ENCODE measurements at regions not wholly inside any gene's neighbourhood (a gene's known extent, or its start where the extent isn't known, plus 50 kb on each side); places are given as distances from the start of the nearest gene placed in this dataset.

GRCh38 chr7:155950898-155951553 lies 138.8 kb upstream of the SHH start:
- Histone ChIP-seq H3K27me3 (replicated peaks; ENCODE audit: control insufficient read depth, insufficient read depth, low read length) (no peaks in the 10 kb centered on the region), H3K9ac (ENCODE audit: low read length) (no peak overlapping the region), H3K4me3 (ENCODE audit: low read length) (no peak overlapping the region), H3K4me1 (ENCODE audit: control insufficient read depth, insufficient read depth, low read length) (no peaks in the 10 kb centered on the region), H3K36me3 (ENCODE audit: control insufficient read depth, insufficient read depth, low read length, severe bottlenecking) (no peaks in the 10 kb centered on the region), H3K9me3 (ENCODE audit: control insufficient read depth, low read length) (no peaks in the 10 kb centered on the region)
- DNase-seq (ENCODE audit: low read depth), result no peak

- H3K4me1 ChIP-seq (ENCODE audit: control insufficient read depth, insufficient read depth, low read length), result no peaks in the 10 kb centered on the region
- H3K9ac ChIP-seq (ENCODE audit: low read length), result no peak overlapping the region
- no peaks in the 10 kb centered on the region for H3K27me3 ChIP-seq (replicated peaks; ENCODE audit: control insufficient read depth, insufficient read depth, low read length)
- H3K36me3 ChIP-seq (ENCODE audit: control insufficient read depth, insufficient read depth, low read length, severe bottlenecking), result no peaks in the 10 kb centered on the region
- no peaks in the 10 kb centered on the region for H3K9me3 ChIP-seq (ENCODE audit: control insufficient read depth, low read length)
- no peak for DNase-seq (ENCODE audit: low read depth)
- no peak overlapping the region for H3K4me3 ChIP-seq (ENCODE audit: low read length)
These were observed 136.6 kb upstream of the SHH start for GRCh38 chr7:155948845-155949244.

DNA sequence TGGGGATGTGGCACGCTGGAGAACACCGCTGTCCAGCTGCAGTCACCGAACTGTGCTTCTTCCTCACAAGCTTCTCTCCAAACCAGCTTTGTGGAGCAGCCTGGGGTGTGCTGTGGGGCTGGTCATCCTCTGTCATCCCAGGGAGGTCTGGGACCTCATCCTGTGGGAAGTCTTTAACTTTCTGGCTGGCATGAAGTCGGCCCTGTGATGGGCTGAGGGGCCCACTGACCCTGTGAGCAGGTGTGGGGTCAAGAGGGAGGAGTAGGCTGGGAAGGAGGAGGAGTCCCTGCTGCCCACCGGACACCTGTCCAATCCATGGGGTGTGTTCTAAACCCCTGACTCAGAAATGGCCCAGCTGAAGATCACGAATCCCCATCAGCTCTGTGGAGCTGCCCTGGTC lies 136.2 kb upstream of the SHH start:
- no peaks in the 10 kb centered on the region for H3K4me1 ChIP-seq (ENCODE audit: control insufficient read depth, insufficient read depth, low read length)
- H3K27me3 ChIP-seq (replicated peaks; ENCODE audit: control insufficient read depth, insufficient read depth, low read length), result no peaks in the 10 kb centered on the region
- no peak for DNase-seq (ENCODE audit: low read depth)
- H3K9me3 ChIP-seq (ENCODE audit: control insufficient read depth, low read length), result no peaks in the 10 kb centered on the region
- no peak overlapping the region for H3K9ac ChIP-seq (ENCODE audit: low read length)
- no peak overlapping the region for H3K4me3 ChIP-seq (ENCODE audit: low read length)
- H3K36me3 ChIP-seq (ENCODE audit: control insufficient read depth, insufficient read depth, low read length, severe bottlenecking), result no peaks in the 10 kb centered on the region

DNA sequence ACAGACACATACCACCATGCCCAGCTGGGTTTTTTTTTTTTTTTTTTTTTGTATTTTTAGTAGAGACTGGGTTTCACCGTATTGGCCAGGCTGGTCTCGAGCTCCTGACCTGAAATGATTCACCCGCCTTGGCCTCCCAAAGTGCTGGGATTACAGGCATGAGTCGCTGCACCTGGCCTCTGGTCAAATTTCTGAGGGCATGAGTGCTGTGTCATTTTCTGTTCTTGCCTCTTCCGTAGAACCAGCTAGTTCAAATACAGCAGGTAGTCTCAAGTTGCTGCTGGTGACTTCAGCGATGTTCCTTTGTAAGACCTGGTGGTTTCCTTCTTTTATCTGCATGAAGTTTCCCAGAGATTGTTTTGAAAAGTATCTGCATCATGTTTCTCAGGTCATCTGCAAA lies 134.8 kb upstream of the SHH start:
- no peaks in the 10 kb centered on the region for H3K9me3 ChIP-seq (ENCODE audit: control insufficient read depth, low read length)
- DNase-seq (ENCODE audit: low read depth), result no peak
- no peaks in the 10 kb centered on the region for H3K4me1 ChIP-seq (ENCODE audit: control insufficient read depth, insufficient read depth, low read length)
- no peak overlapping the region for H3K4me3 ChIP-seq (ENCODE audit: low read length)
- no peaks in the 10 kb centered on the region for H3K27me3 ChIP-seq (replicated peaks; ENCODE audit: control insufficient read depth, insufficient read depth, low read length)
- H3K36me3 ChIP-seq (ENCODE audit: control insufficient read depth, insufficient read depth, low read length, severe bottlenecking), result no peaks in the 10 kb centered on the region
- no peak overlapping the region for H3K9ac ChIP-seq (ENCODE audit: low read length)

GRCh38 chr7:155945670-155946325 lies 133.5 kb upstream of the SHH start:
- DNase-seq (ENCODE audit: low read depth), result no peak
- Histone ChIP-seq H3K9ac (ENCODE audit: low read length) (no peak overlapping the region), H3K4me1 (ENCODE audit: control insufficient read depth, insufficient read depth, low read length) (no peaks in the 10 kb centered on the region), H3K9me3 (ENCODE audit: control insufficient read depth, low read length) (no peaks in the 10 kb centered on the region), H3K4me3 (ENCODE audit: low read length) (no peak overlapping the region), H3K36me3 (ENCODE audit: control insufficient read depth, insufficient read depth, low read length, severe bottlenecking) (no peaks in the 10 kb centered on the region), H3K27me3 (replicated peaks; ENCODE audit: control insufficient read depth, insufficient read depth, low read length) (no peaks in the 10 kb centered on the region)

- Histone ChIP-seq H3K36me3 (ENCODE audit: control insufficient read depth, insufficient read depth, low read length, severe bottlenecking) (no peaks in the 10 kb centered on the region), H3K4me3 (ENCODE audit: low read length) (no peak overlapping the region), H3K4me1 (ENCODE audit: control insufficient read depth, insufficient read depth, low read length) (no peaks in the 10 kb centered on the region), H3K9ac (ENCODE audit: low read length) (no peak overlapping the region), H3K9me3 (ENCODE audit: control insufficient read depth, low read length) (peaks cover 4% of the 10 kb centered on the region), H3K27me3 (replicated peaks; ENCODE audit: control insufficient read depth, insufficient read depth, low read length) (no peaks in the 10 kb centered on the region)
- no peak for DNase-seq (ENCODE audit: low read depth)
These were observed 132.6 kb upstream of the SHH start for GRCh38 chr7:155944901-155945300.

DNA sequence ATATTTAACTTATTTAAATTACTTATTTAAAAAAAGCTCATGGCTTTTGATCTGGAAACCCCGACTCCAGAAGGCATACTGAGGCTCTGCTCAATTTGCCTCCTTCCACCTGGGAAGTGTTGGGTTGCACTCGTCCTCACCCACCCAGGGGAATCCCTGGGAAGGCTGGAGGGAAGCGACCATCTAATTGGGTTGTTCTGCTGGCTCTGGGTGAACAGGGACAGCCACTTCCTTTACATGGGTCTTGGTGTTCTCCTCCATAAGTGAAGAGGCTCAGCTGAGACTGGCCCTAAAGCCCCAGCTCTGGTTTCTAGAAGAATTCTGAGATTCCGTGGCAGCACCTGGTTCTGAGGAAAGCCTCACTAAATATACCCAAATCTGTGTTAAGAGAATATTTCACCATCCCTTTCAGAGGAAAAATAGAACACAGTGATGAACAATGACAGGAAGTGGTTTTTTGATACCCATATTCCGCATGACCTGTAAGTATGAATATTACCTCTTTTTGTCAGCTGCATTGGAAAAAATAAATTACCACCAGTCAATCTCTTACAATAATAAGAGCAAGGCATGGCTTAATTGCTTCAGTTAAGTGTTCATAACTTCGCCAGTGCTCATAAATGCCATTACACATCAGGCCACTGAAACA lies 131.1 kb upstream of the SHH start:
- no peaks in the 10 kb centered on the region for H3K27me3 ChIP-seq (replicated peaks; ENCODE audit: control insufficient read depth, insufficient read depth, low read length)
- no peak for DNase-seq (ENCODE audit: low read depth)
- H3K9me3 ChIP-seq (ENCODE audit: control insufficient read depth, low read length), result peaks cover 19% of the 10 kb centered on the region
- H3K4me3 ChIP-seq (ENCODE audit: low read length), result no peak overlapping the region
- no peaks in the 10 kb centered on the region for H3K36me3 ChIP-seq (ENCODE audit: control insufficient read depth, insufficient read depth, low read length, severe bottlenecking)
- no peaks in the 10 kb centered on the region for H3K4me1 ChIP-seq (ENCODE audit: control insufficient read depth, insufficient read depth, low read length)
- H3K9ac ChIP-seq (ENCODE audit: low read length), result no peak overlapping the region

- H3K36me3 ChIP-seq (ENCODE audit: control insufficient read depth, insufficient read depth, low read length, severe bottlenecking), result no peaks in the 10 kb centered on the region
- peaks cover 21% of the 10 kb centered on the region for H3K9me3 ChIP-seq (ENCODE audit: control insufficient read depth, low read length)
- no peaks in the 10 kb centered on the region for H3K4me1 ChIP-seq (ENCODE audit: control insufficient read depth, insufficient read depth, low read length)
- no peak for DNase-seq (ENCODE audit: low read depth)
- no peak overlapping the region for H3K9ac ChIP-seq (ENCODE audit: low read length)
- no peak overlapping the region for H3K4me3 ChIP-seq (ENCODE audit: low read length)
- H3K27me3 ChIP-seq (replicated peaks; ENCODE audit: control insufficient read depth, insufficient read depth, low read length), result no peaks in the 10 kb centered on the region
These were observed 130.1 kb upstream of the SHH start for GRCh38 chr7:155942226-155942950.

GRCh38 chr7:155941688-155942087 lies 129.4 kb upstream of the SHH start:
- Histone ChIP-seq H3K4me3 (ENCODE audit: low read length) (no peak overlapping the region), H3K9ac (ENCODE audit: low read length) (no peak overlapping the region), H3K27me3 (replicated peaks; ENCODE audit: control insufficient read depth, insufficient read depth, low read length) (no peaks in the 10 kb centered on the region), H3K9me3 (ENCODE audit: control insufficient read depth, low read length) (peaks cover 21% of the 10 kb centered on the region), H3K4me1 (ENCODE audit: control insufficient read depth, insufficient read depth, low read length) (no peaks in the 10 kb centered on the region), H3K36me3 (ENCODE audit: control insufficient read depth, insufficient read depth, low read length, severe bottlenecking) (no peaks in the 10 kb centered on the region)
- no peak for DNase-seq (ENCODE audit: low read depth)

DNA sequence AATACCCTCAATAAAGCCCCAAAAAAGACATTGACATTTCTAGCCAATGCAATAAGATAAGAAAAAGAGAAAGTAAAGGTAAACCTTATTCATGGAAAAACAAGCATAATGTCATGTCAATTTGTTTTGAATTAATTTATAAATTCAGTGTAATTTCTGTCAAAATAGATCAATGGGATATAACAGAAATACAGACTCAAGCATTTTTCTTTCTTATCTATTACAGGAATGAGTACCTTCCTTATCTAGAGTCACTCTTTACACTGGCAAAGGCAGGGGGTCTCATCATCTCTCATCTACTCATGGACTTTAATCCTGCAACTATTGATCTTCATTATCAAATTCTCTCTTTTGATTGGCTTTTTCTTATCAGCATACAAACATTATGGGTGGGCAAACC lies 127.1 kb upstream of the SHH start:
- Histone ChIP-seq H3K27me3 (replicated peaks; ENCODE audit: control insufficient read depth, insufficient read depth, low read length) (no peaks in the 10 kb centered on the region), H3K4me1 (ENCODE audit: control insufficient read depth, insufficient read depth, low read length) (no peaks in the 10 kb centered on the region), H3K4me3 (ENCODE audit: low read length) (no peak overlapping the region), H3K36me3 (ENCODE audit: control insufficient read depth, insufficient read depth, low read length, severe bottlenecking) (no peaks in the 10 kb centered on the region), H3K9ac (ENCODE audit: low read length) (no peak overlapping the region), H3K9me3 (ENCODE audit: control insufficient read depth, low read length) (peaks cover 21% of the 10 kb centered on the region)
- no peak for DNase-seq (ENCODE audit: low read depth)

DNA sequence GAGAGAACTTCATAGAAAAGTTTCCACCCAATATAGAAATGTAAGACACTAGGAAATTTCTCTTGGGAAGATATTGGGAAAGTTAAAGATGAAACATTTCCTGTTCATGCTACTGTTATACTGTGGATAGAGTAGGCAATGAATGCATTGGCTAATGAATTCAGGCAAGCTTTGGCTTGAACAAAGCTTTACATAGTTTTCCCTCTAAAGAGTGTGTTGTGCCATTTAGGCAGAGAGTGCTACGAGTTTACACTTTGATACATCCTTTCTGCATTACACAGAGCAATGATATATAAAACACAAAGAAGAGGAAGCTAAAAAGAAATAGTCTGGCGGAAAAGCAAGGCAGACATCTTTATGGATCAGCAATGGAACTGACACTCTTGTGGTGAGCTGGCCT lies 125.9 kb upstream of the SHH start:
- Histone ChIP-seq H3K27me3 (replicated peaks; ENCODE audit: control insufficient read depth, insufficient read depth, low read length) (no peaks in the 10 kb centered on the region), H3K9ac (ENCODE audit: low read length) (no peak overlapping the region), H3K4me1 (ENCODE audit: control insufficient read depth, insufficient read depth, low read length) (no peaks in the 10 kb centered on the region), H3K4me3 (ENCODE audit: low read length) (no peak overlapping the region), H3K9me3 (ENCODE audit: control insufficient read depth, low read length) (peaks cover 21% of the 10 kb centered on the region), H3K36me3 (ENCODE audit: control insufficient read depth, insufficient read depth, low read length, severe bottlenecking) (no peaks in the 10 kb centered on the region)
- no peak for DNase-seq (ENCODE audit: low read depth)

All from adipocyte (in vitro differentiated cells).